K562 (cell line): ENCODE measurements at regions not wholly inside any gene's neighbourhood (a gene's known extent, or its start where the extent isn't known, plus 50 kb on each side); places are given as distances from the start of the nearest gene placed in this dataset.

Experiments used
- ATAC-seq: fragments of 200-7000 bp; cut with Tn5 transposase; 3 replicates; pipeline ENCODE4 v1.9.1; 2020; ENCODE audit warnings: moderate library complexity
- BruUV-seq: library from RNA; stranded (reverse); fragments of 400-500 nt; replicated peaks from 2 replicates; lab custom pipeline; 2021; lab: Mats Ljungman, UMichigan
- CTCF ChIA-PET: fragments of 300-600 bp; formaldehyde crosslinking; extraction: SDS; loops from one replicate; lab custom pipeline; 2021; ENCODE audit warnings: low intra/inter-chr PET ratio; lab: Yijun Ruan, JAX
- POLR2A ChIA-PET: fragments of 300-600, 350-650 bp; sonication (Branson Sonifier 250); formaldehyde crosslinking; extraction: SDS; loops from one replicate; lab custom pipeline; 2021; ENCODE audit warnings: antibody characterized with exemption, inconsistent platforms; lab: Yijun Ruan, JAX
- DNase-seq, 4 experiments: peaks; one replicate each; pipeline versions ENCODE4 v3.0.0 to v3.0.0-alpha.2; 2011 to 2018; ENCODE audit warnings: low spot score in 3 of 4, mixed read lengths in 3 of 4; ENCODE audit errors: extremely low read depth in 1 of 4
- FAIRE-seq: peaks from 2 replicates; lab custom pipeline; 2011; peaks lifted over from hg19 to GRCh38; lab: Jason Lieb, UNC
- H2AFZ ChIP-seq: 2 replicates; pipeline ENCODE4 v1.6.0; 2011; ENCODE audit warnings: low read depth, low read length, control low read depth, inconsistent platforms
- H3K27ac ChIP-seq: fragments of 200-600 bp; 3 replicates; pipeline ENCODE4 v1.8.0; 2011; ENCODE audit warnings: low read depth, mild to moderate bottlenecking, control low read depth, inconsistent platforms, low read length, moderate library complexity, mixed read lengths; ENCODE audit errors: extremely low read depth
- H3K27me3 ChIP-seq, 2 experiments: fragments of 300-600 bp in 1 of 2; 2 replicates in 1 of 2; 3 replicates in 1 of 2; pipeline versions ENCODE4 v1.6.0 to v1.8.0; 2011; ENCODE audit warnings: inconsistent platforms in 2 of 2, low read length in 2 of 2, mild to moderate bottlenecking in 1 of 2, mixed read lengths in 1 of 2, moderate library complexity in 1 of 2; ENCODE audit not compliant: control insufficient read depth in 2 of 2, insufficient read depth in 2 of 2
- H3K36me3 ChIP-seq: fragments of 300-600 bp; 3 replicates; pipeline ENCODE4 v1.8.0; 2011; ENCODE audit warnings: mild to moderate bottlenecking, low read length, inconsistent platforms; ENCODE audit not compliant: control insufficient read depth, insufficient read depth
- H3K4me1 ChIP-seq, 2 experiments: fragments of 200-600 bp in 1 of 2; replicated peaks in 1 of 2; 2 replicates in 1 of 2; 3 replicates in 1 of 2; pipeline versions ENCODE4 v1.5.1 to v1.8.0; 2011; ENCODE audit warnings: inconsistent platforms in 2 of 2, low read length in 2 of 2, mild to moderate bottlenecking in 1 of 2, mixed read lengths in 1 of 2, moderate library complexity in 1 of 2; ENCODE audit not compliant: control insufficient read depth in 2 of 2, insufficient read depth in 2 of 2
- H3K4me2 ChIP-seq: 2 replicates; pipeline ENCODE4 v1.6.1; 2011; ENCODE audit warnings: low read length, control low read depth, inconsistent platforms, mixed read lengths; ENCODE audit not compliant: insufficient read depth
- H3K4me3 ChIP-seq: fragments of 200-600 bp; sonication (generic), shearing (Covaris generic); 2 replicates; pipeline ENCODE4 v1.5.1; 2016; ENCODE audit warnings: control low read depth, inconsistent platforms
- H3K79me2 ChIP-seq: fragments of 200-600 bp; 3 replicates; pipeline ENCODE4 v1.8.0; 2011; ENCODE audit warnings: low read length, inconsistent platforms; ENCODE audit not compliant: control insufficient read depth, insufficient read depth
- H3K9ac ChIP-seq, 2 experiments: 2 replicates each; pipeline versions ENCODE4 v1.6.0 to v1.6.1; 2011; ENCODE audit warnings: low read depth in 2 of 2, low read length in 2 of 2, control low read depth in 1 of 2, inconsistent platforms in 1 of 2, mild to moderate bottlenecking in 1 of 2, mixed read lengths in 1 of 2; ENCODE audit not compliant: insufficient read depth in 1 of 2
- H3K9me1 ChIP-seq: one replicate; pipeline ENCODE4 v1.6.0; 2011; ENCODE audit warnings: inconsistent platforms, mild to moderate bottlenecking, low read length, moderate library complexity; ENCODE audit not compliant: control insufficient read depth, insufficient read depth
- H3K9me3 ChIP-seq: replicated peaks from 2 replicates; pipeline ENCODE4 v1.5.1; 2011; ENCODE audit warnings: low read depth, low read length, inconsistent platforms; ENCODE audit not compliant: control insufficient read depth, insufficient read depth
- H4K20me1 ChIP-seq: replicated peaks from 2 replicates; pipeline ENCODE4 v1.6.1; 2011; ENCODE audit warnings: low read length, inconsistent platforms, mixed read lengths; ENCODE audit not compliant: control insufficient read depth, insufficient read depth
- CCNT2 ChIP-seq: IDR thresholded peaks from 2 replicates; pipeline ENCODE4 v1.6.1; 2011; ENCODE audit warnings: borderline replicate concordance, low read depth, mild to moderate bottlenecking, moderate library complexity, mixed read lengths, low read length; ENCODE audit not compliant: insufficient read length; ENCODE audit errors: extremely low read depth
- CEBPB ChIP-seq: fragments of 450-650 bp; IDR thresholded peaks from 2 replicates; pipeline ENCODE4 v1.6.1; 2016; ENCODE audit warnings: missing genetic modification characterization, missing compliant biosample characterization
- CEBPG ChIP-seq, 3 experiments: fragments of 200-800 bp in 1 of 3; sonication (Bioruptor generic) in 1 of 3; sonication (generic) in 1 of 3; formaldehyde crosslinking in 1 of 3; IDR thresholded peaks in 2 of 3; conservative IDR thresholded peaks in 1 of 3; 2 replicates each; pipeline versions ENCODE4 v1.6.1 to v1.8.0; 2016 to 2022; ENCODE audit warnings: missing compliant biosample characterization in 2 of 3, missing genetic modification characterization in 2 of 3, mild to moderate bottlenecking in 1 of 3, missing genetic modification reagents in 1 of 3
- CTCFL ChIP-seq: IDR thresholded peaks from 2 replicates; pipeline ENCODE4 v1.6.1; 2011; ENCODE audit warnings: borderline replicate concordance, low read depth, mild to moderate bottlenecking, moderate library complexity, low read length; ENCODE audit not compliant: insufficient read depth, poor library complexity, severe bottlenecking
- EP300 ChIP-seq: IDR thresholded peaks from 2 replicates; pipeline ENCODE4 v1.6.1; 2012; ENCODE audit warnings: low read length, improper control_type of control experiment
- KLF1 ChIP-seq: fragments of 450-650 bp; IDR thresholded peaks from 2 replicates; pipeline ENCODE4 v1.6.1; 2016; ENCODE audit warnings: missing genetic modification characterization, missing compliant biosample characterization
- POLR2A ChIP-seq: fragments of 450-650 bp; conservative IDR thresholded peaks from 2 replicates; pipeline ENCODE4 v1.6.1; 2016
- RB1 ChIP-seq: fragments of 450-650 bp; IDR thresholded peaks from 2 replicates; pipeline ENCODE4 v1.6.1; 2017; ENCODE audit warnings: low read depth, mild to moderate bottlenecking
- TSHZ1 ChIP-seq: fragments of 250-450 bp; sonication (Bioruptor Pico); IDR thresholded peaks from 2 replicates; pipeline ENCODE4 v1.4.0; 2020; ENCODE audit warnings: mild to moderate bottlenecking, moderate library complexity
- ZBTB8A ChIP-seq: fragments of 450-650 bp; IDR thresholded peaks from 2 replicates; pipeline ENCODE4 v1.6.1; 2018; ENCODE audit warnings: mild to moderate bottlenecking, moderate library complexity; ENCODE audit not compliant: partially characterized antibody
- WGBS: fragments of 100-300 bp; shearing (Covaris generic); methylation state at CpG from one replicate; pipeline ENCODE4 v1.1.6; 2016; ENCODE audit warnings: low coverage, mixed read lengths; ENCODE audit not compliant: insufficient coverage; ENCODE audit errors: missing lambda C conversion rate; 5-methylcytosine and 5-hydroxymethylcytosine counted together
- in situ Hi-C: fragments of 300-500 bp; cut with MboI; formaldehyde crosslinking; loops from 4 replicates; pipeline ENCODE4 v1.15.0; 2018; ENCODE audit warnings: inconsistent platforms, mixed read lengths
- intact Hi-C: fragments of 100-400 bp; cut with micrococcal nuclease; formaldehyde crosslinking; loops from 2 replicates; pipeline ENCODE4 v1.14.2; 2022

GRCh38 chr10:109282510-109282909 is 640.8 kb downstream of the XPNPEP1 start (continued):
- no peak for TF ChIP-seq CTCFL

GRCh38 chr10:109281347-109281746 is 642.0 kb downstream of the XPNPEP1 start:
- TF ChIP-seq CEBPB (tag) (peak; percentile 41; the same call in 1 of the 2 replicates), KLF1 (no peak), RB1 (no peak), ZBTB8A (no peak), CEBPG (CRISPR knock-in tag; IDR thresholded peaks at IDR 0.05) (no peak), CEBPG (tag; conservative IDR thresholded peaks at IDR 0.05 in 1 of 2, IDR thresholded peaks at IDR 0.05 in 1 of 2) (peak in 1 of 2 experiments; percentile 62; a peak in 2 of 4 replicates), EP300 (no peak), CCNT2 (no peak), POLR2A (no peak), TSHZ1 (CRISPR knock-in tag) (no peak)
- Histone ChIP-seq H3K4me1 (no peaks in the 10 kb centered on the region), H3K9me3 (no peaks in the 10 kb centered on the region), H3K27me3 (no peaks in the 10 kb centered on the region), H3K79me2 (no peaks in the 10 kb centered on the region), H3K9ac (no peak overlapping the region), H2AFZ (no peak overlapping the region), H4K20me1 (no peaks in the 10 kb centered on the region), H3K4me2 (no peak overlapping the region), H3K4me3 (no peak overlapping the region), H3K27ac (no peak overlapping the region), H3K36me3 (no peaks in the 10 kb centered on the region), H3K9me1 (no peaks in the 10 kb centered on the region)
- 0% methylated on average over 1 of the region's 1 CpG for whole genome bisulfite sequencing
- ChIA-PET POLR2A (no interaction called here), CTCF (no interaction called here)
- in situ Hi-C loops = no loop called here
- DNase-seq = no peak
- no peak for FAIRE-seq
- intact Hi-C loops = no loop called here
- BruUV-seq = no TSS peak
- ATAC-seq = no peak
